MCF 10A (cell line): ENCODE measurements at regions not wholly inside any gene's neighbourhood (a gene's known extent, or its start where the extent isn't known, plus 50 kb on each side); places are given as distances from the start of the nearest gene placed in this dataset.

Source experiments
- BruUV-seq: library from RNA; stranded (reverse); fragments of 400-500 nt; replicated peaks from 2 replicates; lab custom pipeline; 2021; lab: Mats Ljungman, UMichigan
- CTCF ChIA-PET: fragments of 300-600 bp; sonication (Branson Sonifier 250); formaldehyde crosslinking; extraction: SDS; loops from one replicate; lab custom pipeline; 2021; ENCODE audit warnings: antibody characterized with exemption, inconsistent platforms; lab: Yijun Ruan, JAX
- POLR2A ChIA-PET: fragments of 300-600, 350-650 bp; sonication (Branson Sonifier 250); formaldehyde crosslinking; extraction: SDS; loops from one replicate; lab custom pipeline; 2020; ENCODE audit warnings: antibody characterized with exemption, inconsistent platforms; lab: Yijun Ruan, JAX
- DNase-seq: peaks from one replicate; pipeline ENCODE4 v3.0.0-alpha.2; 2018; ENCODE audit not compliant: unreplicated experiment
- H3K27ac Mint-ChIP-seq: one replicate; pipeline ENCODE4 v1.8.0; 2022; ENCODE audit warnings: mild to moderate bottlenecking, low read depth, mixed read lengths; ENCODE audit not compliant: unreplicated experiment
- H3K27me3 Mint-ChIP-seq: one replicate; pipeline ENCODE4 v1.8.0; 2022; ENCODE audit warnings: mixed read lengths; ENCODE audit not compliant: insufficient read depth, unreplicated experiment
- H3K36me3 Mint-ChIP-seq: one replicate; pipeline ENCODE4 v1.8.0; 2022; ENCODE audit warnings: mild to moderate bottlenecking, moderate library complexity, mixed read lengths; ENCODE audit not compliant: insufficient read depth, unreplicated experiment
- H3K4me1 Mint-ChIP-seq: one replicate; pipeline ENCODE4 v1.8.0; 2022; ENCODE audit warnings: mixed read lengths; ENCODE audit not compliant: insufficient read depth, unreplicated experiment
- H3K4me3 Mint-ChIP-seq: one replicate; pipeline ENCODE4 v1.8.0; 2022; ENCODE audit warnings: mild to moderate bottlenecking, moderate library complexity, mixed read lengths; ENCODE audit not compliant: unreplicated experiment
- H3K9me3 Mint-ChIP-seq: one replicate; pipeline ENCODE4 v1.8.0; 2022; ENCODE audit warnings: mixed read lengths; ENCODE audit not compliant: unreplicated experiment
- CTCF ChIP-seq: fragments of 200-600 bp; IDR thresholded peaks from one replicate; pipeline ENCODE4 v1.8.0; 2022; ENCODE audit warnings: antibody characterized with exemption, mild to moderate bottlenecking; ENCODE audit not compliant: unreplicated experiment
- intact Hi-C: fragments of 100-400 bp; cut with micrococcal nuclease; formaldehyde crosslinking; loops from 2 replicates; pipeline ENCODE4 v1.14.1; 2022

DNA sequence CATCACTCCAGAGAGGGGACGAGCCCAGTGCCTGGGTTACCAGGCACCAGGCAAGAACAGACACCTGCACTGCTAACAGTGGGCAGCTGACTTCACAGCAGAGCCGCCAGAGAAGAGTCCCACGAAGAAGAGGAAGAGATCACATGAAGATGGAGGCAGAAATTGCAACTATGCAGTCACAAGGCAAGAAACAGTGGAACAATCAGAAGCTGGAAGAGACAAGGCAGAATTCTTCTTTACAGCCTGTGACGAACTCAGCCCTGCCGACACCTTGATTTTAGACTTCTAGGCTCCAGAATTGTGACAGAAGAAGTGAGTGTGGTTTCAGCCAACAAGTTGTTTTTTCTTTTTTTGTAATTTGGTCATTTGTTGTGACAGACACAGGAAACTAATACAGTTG is 59.2 kb downstream of the IL12A start:
- intact Hi-C loops = no loop called here
- CTCF ChIA-PET = interaction anchor here (0.6 to 4.9 kb wide), 4 partner anchors 11 to 241 kb away, joined by 3 to 27 read pairs (median 4); no protein-coding TSS in a partner anchor
- Mint-ChIP-seq H3K27ac (no peak overlapping the region), H3K4me3 (no peak overlapping the region), H3K4me1 (peaks cover 10% of the 10 kb centered on the region), H3K36me3 (no peaks in the 10 kb centered on the region), H3K27me3 (no peaks in the 10 kb centered on the region), H3K9me3 (peaks cover 4% of the 10 kb centered on the region)
- DNase-seq = no peak
- TF ChIP-seq CTCF = no peak
- POLR2A ChIA-PET = no interaction called here
- BruUV-seq = no TSS peak

DNA sequence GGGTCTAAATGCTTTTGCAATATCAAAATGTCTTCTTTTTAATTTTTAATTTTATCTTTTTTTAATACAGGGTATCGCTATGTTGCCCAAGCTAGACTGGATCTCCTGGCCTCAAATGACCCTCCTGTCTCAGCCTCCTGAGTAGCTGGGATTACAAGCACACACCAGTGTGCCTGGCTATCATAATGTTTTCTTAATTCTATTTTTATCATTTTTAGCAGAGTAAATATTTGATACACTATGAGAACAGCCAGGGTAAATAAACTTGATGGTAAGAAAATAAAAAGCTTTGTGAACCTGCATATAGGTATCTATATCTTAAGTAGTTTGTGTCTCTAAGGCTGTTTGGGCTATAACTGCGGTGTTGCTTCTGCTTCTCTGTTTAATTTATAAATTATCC is 60.4 kb downstream of the IL12A start:
- CTCF ChIA-PET = interaction anchor here (0.6 to 4.9 kb wide), 2 partner anchors 17 to 34 kb away, joined by 3 to 27 read pairs; no protein-coding TSS in a partner anchor
- no peaks in the 10 kb centered on the region for H3K9me3 Mint-ChIP-seq
- H3K27ac Mint-ChIP-seq = no peak overlapping the region

DNA sequence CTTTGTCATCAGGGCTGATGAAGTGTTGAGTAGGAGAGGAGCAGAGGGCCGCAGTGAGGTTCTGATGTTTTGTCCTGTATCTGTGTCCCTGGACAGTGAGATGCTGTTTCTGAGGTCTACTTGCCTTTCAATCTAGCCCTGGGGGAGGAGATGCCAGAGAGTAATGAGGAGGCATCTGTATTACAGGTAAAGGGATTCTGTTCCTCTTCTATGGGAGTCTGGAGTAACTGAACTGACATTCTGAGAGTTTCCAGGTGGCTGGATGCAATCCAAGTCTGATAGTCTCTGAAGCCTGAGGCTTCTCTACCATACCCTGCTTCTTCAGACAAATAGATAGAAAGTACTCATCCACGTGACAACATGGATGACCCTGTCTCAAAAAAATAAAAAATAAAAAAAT is 60.9 kb downstream of the IL12A start:
- no peak for DNase-seq
- no peaks in the 10 kb centered on the region for H3K36me3 Mint-ChIP-seq
- TF ChIP-seq CTCF = no peak
- intact Hi-C loops = no loop called here
- no peaks in the 10 kb centered on the region for H3K9me3 Mint-ChIP-seq
- H3K27ac Mint-ChIP-seq = no peak overlapping the region
- CTCF ChIA-PET = interaction anchor here (0.6 to 4.9 kb wide), 3 partner anchors 17 to 294 kb away, joined by 3 to 27 read pairs (median 3); no protein-coding TSS in a partner anchor
- no peak overlapping the region for H3K4me3 Mint-ChIP-seq
- peaks cover 12% of the 10 kb centered on the region for H3K4me1 Mint-ChIP-seq
- H3K27me3 Mint-ChIP-seq = no peaks in the 10 kb centered on the region
- POLR2A ChIA-PET = no interaction called here
- BruUV-seq = no TSS peak

More for the DNA sequence above, 60.4 kb downstream of the IL12A start:
- intact Hi-C loops = no loop called here
- peaks cover 12% of the 10 kb centered on the region for H3K4me1 Mint-ChIP-seq
- H3K36me3 Mint-ChIP-seq = no peaks in the 10 kb centered on the region
- TF ChIP-seq CTCF = no peak
- no peak for DNase-seq
- no peaks in the 10 kb centered on the region for H3K27me3 Mint-ChIP-seq
- H3K4me3 Mint-ChIP-seq = no peak overlapping the region
- no TSS peak for BruUV-seq
- POLR2A ChIA-PET = no interaction called here

GRCh38 chr3:160049988-160050387 is 61.4 kb downstream of the IL12A start:
- no peak overlapping the region for H3K27ac Mint-ChIP-seq
- no TSS peak for BruUV-seq
- H3K9me3 Mint-ChIP-seq = no peaks in the 10 kb centered on the region
- POLR2A ChIA-PET = interaction anchor here (0.8 kb wide), 1 partner anchor 37 kb away, joined by 3 read pairs; no protein-coding TSS in a partner anchor
- CTCF ChIA-PET = interaction anchor here (1.0 to 4.9 kb wide), 4 partner anchors 10 to 294 kb away, joined by 3 to 27 read pairs (median 4); no protein-coding TSS in a partner anchor
- intact Hi-C loops = no loop called here
- TF ChIP-seq CTCF = no peak
- peaks cover 12% of the 10 kb centered on the region for H3K4me1 Mint-ChIP-seq
- H3K27me3 Mint-ChIP-seq = no peaks in the 10 kb centered on the region
- H3K4me3 Mint-ChIP-seq = no peak overlapping the region
- H3K36me3 Mint-ChIP-seq = no peaks in the 10 kb centered on the region
- no peak for DNase-seq
